Hepatocyte (in vitro differentiated cells): ENCODE measurements at regions not wholly inside any gene's neighbourhood (a gene's known extent, or its start where the extent isn't known, plus 50 kb on each side); places are given as distances from the start of the nearest gene placed in this dataset.

Experiments used
- EZH2 ChIP-seq: fragments of 200-600 bp; sonication (generic); IDR thresholded peaks from 2 replicates; pipeline ENCODE4 v1.6.1; 2016; ENCODE audit warnings: antibody characterized with exemption, mild to moderate bottlenecking, borderline replicate concordance
- EZH2phosphoT487 ChIP-seq: fragments of 200-600 bp; sonication (generic); IDR thresholded peaks from one replicate; pipeline ENCODE4 v1.6.1; 2018; ENCODE audit warnings: antibody characterized with exemption, mild to moderate bottlenecking, low read depth, moderate library complexity; ENCODE audit not compliant: unreplicated experiment, severe bottlenecking
- TF ChIP-seq, protein P1 (sequence below): fragments of 200-600 bp; sonication (generic); IDR thresholded peaks from 2 replicates; pipeline ENCODE4 v1.5.1; 2016; ENCODE audit warnings: antibody characterized with exemption, mild to moderate bottlenecking; ENCODE audit not compliant: poor library complexity

DNA sequence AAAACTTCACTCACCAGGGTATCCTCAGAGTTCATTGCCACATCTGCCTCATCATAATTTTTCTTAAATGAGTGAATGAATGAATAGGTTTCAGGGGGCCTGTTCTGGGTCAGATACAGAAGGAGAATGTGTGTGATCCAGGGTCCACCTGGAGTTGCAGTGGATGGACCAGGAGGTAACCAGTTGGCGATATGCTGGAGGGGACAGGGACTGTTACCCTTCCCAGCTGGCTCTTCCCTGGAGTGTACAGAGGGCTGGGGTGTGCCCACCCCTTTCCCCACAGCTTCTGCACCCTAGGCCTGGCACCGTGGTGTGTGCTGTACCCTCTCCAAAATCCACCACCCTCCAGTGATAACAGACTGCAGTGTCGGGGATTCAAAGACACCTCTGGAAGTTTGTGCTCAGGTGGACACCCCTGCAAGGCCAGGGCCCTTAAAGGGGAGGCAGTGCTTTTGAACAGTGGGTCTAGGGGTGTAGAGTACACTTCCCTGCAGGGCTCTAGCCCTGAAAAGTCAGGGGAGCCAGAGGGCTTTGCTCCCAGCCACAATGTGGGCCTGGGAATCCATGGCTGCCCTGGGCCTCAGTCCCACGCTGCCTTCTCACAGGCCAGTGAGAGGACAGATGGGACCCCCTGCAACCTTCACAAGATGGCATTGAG, 134.4 kb upstream of the UNC5B start:
- TF ChIP-seq, protein P1, sequence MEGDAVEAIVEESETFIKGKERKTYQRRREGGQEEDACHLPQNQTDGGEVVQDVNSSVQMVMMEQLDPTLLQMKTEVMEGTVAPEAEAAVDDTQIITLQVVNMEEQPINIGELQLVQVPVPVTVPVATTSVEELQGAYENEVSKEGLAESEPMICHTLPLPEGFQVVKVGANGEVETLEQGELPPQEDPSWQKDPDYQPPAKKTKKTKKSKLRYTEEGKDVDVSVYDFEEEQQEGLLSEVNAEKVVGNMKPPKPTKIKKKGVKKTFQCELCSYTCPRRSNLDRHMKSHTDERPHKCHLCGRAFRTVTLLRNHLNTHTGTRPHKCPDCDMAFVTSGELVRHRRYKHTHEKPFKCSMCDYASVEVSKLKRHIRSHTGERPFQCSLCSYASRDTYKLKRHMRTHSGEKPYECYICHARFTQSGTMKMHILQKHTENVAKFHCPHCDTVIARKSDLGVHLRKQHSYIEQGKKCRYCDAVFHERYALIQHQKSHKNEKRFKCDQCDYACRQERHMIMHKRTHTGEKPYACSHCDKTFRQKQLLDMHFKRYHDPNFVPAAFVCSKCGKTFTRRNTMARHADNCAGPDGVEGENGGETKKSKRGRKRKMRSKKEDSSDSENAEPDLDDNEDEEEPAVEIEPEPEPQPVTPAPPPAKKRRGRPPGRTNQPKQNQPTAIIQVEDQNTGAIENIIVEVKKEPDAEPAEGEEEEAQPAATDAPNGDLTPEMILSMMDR = no peak
- no peak for TF ChIP-seq EZH2phosphoT487
- TF ChIP-seq EZH2 = no peak
